ENCODE measurements at regions not wholly inside any gene's neighbourhood (a gene's known extent, or its start where the extent isn't known, plus 50 kb on each side); places are given as distances from the start of the nearest gene placed in this dataset.

DNA sequence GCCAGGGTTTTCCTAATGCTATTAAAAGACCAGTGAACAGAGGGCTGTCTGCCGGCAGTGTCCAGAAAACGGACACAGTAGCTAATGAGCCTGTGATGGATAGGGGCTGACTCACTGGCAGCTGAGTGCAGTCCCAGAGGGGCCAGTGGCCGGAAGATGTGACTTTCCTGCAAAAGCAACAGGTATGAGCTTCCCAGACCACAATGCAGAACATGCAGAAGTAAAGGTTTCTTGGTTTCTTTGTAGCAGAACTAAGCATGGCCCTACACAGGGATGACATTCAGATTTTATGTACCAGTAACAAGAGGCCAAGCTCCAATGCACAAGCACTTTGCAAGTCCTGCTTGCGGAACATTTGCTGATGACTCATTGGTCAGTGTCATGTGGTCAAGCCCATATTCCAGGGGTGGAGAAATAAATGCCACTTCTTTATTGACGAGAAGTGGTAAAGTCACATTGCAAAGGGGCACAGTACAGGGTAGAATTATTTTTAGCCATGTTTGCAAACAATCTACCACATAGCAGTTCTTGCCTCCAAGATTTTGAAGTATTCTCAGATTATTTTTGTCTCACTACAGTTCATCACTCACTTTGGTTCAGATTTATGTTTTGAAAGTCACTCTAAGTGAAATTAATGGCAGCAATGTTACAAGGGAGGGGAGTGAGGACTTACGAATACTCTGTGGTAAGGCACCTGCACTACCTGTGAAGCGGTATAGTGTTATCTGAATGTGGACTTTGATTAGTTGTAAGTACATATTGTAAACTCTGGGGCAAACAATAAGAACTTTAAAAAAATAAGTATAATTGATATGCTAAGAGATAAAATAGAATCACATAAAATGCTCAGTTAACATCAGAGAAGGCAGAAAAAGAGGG is 263.3 kb downstream of the ABHD5 start:
- no peaks in the 10 kb centered on the region for H3K36me3 ChIP-seq (ENCODE audit: control insufficient read depth in 2 of 2, insufficient read depth in 2 of 2, low read length in 1 of 2)
- ChIA-PET POLR2A (no interaction called here), RAD21 (ENCODE audit: unreplicated experiment) (interaction anchor here (1.0 to 1.4 kb wide), 3 partner anchors 20 to 104 kb away, joined by 3 read pairs; no protein-coding TSS in a partner anchor), SMC1A (ENCODE audit: uncharacterized antibody, unreplicated experiment) (interaction anchor here (0.6 kb wide), 1 partner anchor 1071 kb away, joined by 3 read pairs; no protein-coding TSS in a partner anchor), CTCF (interaction anchor here (1.0 kb wide), 1 partner anchor 98 kb away, joined by 3 read pairs; no protein-coding TSS in a partner anchor)
- no peaks in the 10 kb centered on the region for H4K20me1 ChIP-seq (ENCODE audit: control insufficient read depth, insufficient read depth)
- no peak for DNase-seq (ENCODE audit: low read depth, low spot score)
- no peak overlapping the region for H3K9ac ChIP-seq (ENCODE audit: control insufficient read depth, insufficient read depth, low read length)
- 0 out of 2 replicates have a peak overlapping the region, but pooled peaks have one; percentile 9 for H3K4me2 ChIP-seq (ENCODE audit: control insufficient read depth, insufficient read depth)
- no peaks in the 10 kb centered on the region for H3K9me3 ChIP-seq (replicated peaks; ENCODE audit: control insufficient read depth, insufficient read depth, low read length)
- no peak overlapping the region for H3K4me3 ChIP-seq
- no peaks in the 10 kb centered on the region for H3K79me2 ChIP-seq (ENCODE audit: control insufficient read depth, insufficient read depth, low read length)
- WGBS (ENCODE audit: insufficient coverage, insufficient replicate concordance, low lambda C conversion rate, missing lambda C conversion rate) = 23% methylated on average over 7 of the region's 7 CpGs
- no peak for FAIRE-seq
- TF ChIP-seq WRNIP1 (IDR thresholded peaks at IDR 0.05; ENCODE audit: borderline replicate concordance, low read depth, low read length) (no peak), IKZF1 (conservative IDR thresholded peaks at IDR 0.05) (peak; percentile 32; the same call in 1 of the 2 replicates), SRF (IDR thresholded peaks at IDR 0.05; ENCODE audit: low read depth in 2 of 2, low read length in 2 of 2) (no peak), SUPT20H (IDR thresholded peaks at IDR 0.05; ENCODE audit: borderline replicate concordance, control insufficient read depth, low read depth, low read length) (no peak), BCL11A (IDR thresholded peaks at IDR 0.05; ENCODE audit: low read depth, low read length) (no peak), MEF2B (IDR thresholded peaks at IDR 0.05; ENCODE audit: partially characterized antibody, poor library complexity, severe bottlenecking) (peak; percentile 34), CBX3 (IDR thresholded peaks at IDR 0.05; ENCODE audit: borderline replicate concordance, low read depth) (no peak)
- TF ChIP-seq, protein P1, sequence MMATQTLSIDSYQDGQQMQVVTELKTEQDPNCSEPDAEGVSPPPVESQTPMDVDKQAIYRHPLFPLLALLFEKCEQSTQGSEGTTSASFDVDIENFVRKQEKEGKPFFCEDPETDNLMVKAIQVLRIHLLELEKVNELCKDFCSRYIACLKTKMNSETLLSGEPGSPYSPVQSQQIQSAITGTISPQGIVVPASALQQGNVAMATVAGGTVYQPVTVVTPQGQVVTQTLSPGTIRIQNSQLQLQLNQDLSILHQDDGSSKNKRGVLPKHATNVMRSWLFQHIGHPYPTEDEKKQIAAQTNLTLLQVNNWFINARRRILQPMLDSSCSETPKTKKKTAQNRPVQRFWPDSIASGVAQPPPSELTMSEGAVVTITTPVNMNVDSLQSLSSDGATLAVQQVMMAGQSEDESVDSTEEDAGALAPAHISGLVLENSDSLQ (IDR thresholded peaks at IDR 0.05) = no peak
- intact Hi-C loops (cut with micrococcal nuclease; ENCODE audit: unreplicated experiment) = no loop called here
- no peaks in the 10 kb centered on the region; a peak in 1 of 4 replicates for H3K27me3 ChIP-seq (replicated peaks in 1 of 2; ENCODE audit: control insufficient read depth in 2 of 2, insufficient read depth in 2 of 2, low read length in 1 of 2)
- no peak overlapping the region for H2AFZ ChIP-seq (ENCODE audit: control insufficient read depth, low read depth, low read length)
- H3K27ac ChIP-seq (ENCODE audit: control insufficient read depth, insufficient read depth) = no peak overlapping the region
- in situ Hi-C loops (cut with MboI) = no loop called here
- H3K4me1 ChIP-seq (ENCODE audit: control insufficient read depth, insufficient read depth, low read length) = peaks cover 37% of the 10 kb centered on the region
- peak; percentile 48 for ATAC-seq
- BruUV-seq (replicated peaks) = no TSS peak
